ENCODE measurements at regions not wholly inside any gene's neighbourhood (a gene's known extent, or its start where the extent isn't known, plus 50 kb on each side); places are given as distances from the start of the nearest gene placed in this dataset.

DNA sequence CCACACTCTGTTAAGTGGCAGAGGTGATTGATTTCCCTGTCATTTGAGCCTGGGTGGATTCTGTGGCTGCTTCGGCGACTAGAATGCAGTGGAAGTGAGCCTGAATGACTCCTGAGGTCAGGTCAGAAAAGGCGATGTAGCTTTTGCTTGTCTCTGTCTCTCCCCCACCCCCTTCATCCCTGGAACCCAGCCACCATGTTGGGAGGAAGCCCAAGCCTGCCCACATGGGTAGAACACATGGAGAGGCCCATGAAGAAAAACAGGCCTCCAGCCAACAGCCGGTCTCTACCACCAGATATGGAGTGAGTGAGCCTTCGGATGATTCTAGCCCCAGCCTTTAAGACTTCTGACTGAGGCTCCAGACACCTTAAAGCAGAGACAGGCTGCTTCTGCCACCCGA, 181.0 kb downstream of the TFAP2C start:
- Histone ChIP-seq H3K27ac (ENCODE audit: low read depth, low read length) (no peak overlapping the region), H2BK120ac (ENCODE audit: insufficient read depth, low read length, poor library complexity) (peak overlapping the region; percentile 24), H3K27me3 (ENCODE audit: insufficient read depth, low read length) (no peaks in the 10 kb centered on the region), H4K8ac (ENCODE audit: low read depth, low read length) (no peak overlapping the region), H3K23ac (ENCODE audit: low read length) (no peak overlapping the region), H3K9me3 (ENCODE audit: insufficient read depth, low read depth, low read length) (peaks cover 4% of the 10 kb centered on the region), H2AK5ac (ENCODE audit: low read length) (no peak overlapping the region), H3K36me3 (ENCODE audit: control insufficient read depth in 1 of 2, insufficient read depth in 2 of 2, low read length in 2 of 2) (no peaks in the 10 kb centered on the region), H3K4me2 (ENCODE audit: low read length) (no peak overlapping the region), H3K79me2 (ENCODE audit: control insufficient read depth, insufficient read depth, low read length, poor library complexity) (peaks cover 2% of the 10 kb centered on the region), H4K12ac (ENCODE audit: low read depth, low read length) (no peak overlapping the region), H3K14ac (ENCODE audit: low read length) (no peak overlapping the region), H2AFZ (ENCODE audit: insufficient read depth, low read length, poor library complexity) (no peak overlapping the region), H3K79me1 (ENCODE audit: low read length) (peaks cover 11% of the 10 kb centered on the region), H3K9ac (ENCODE audit: low read length) (no peak overlapping the region), H3K4me1 (ENCODE audit: control insufficient read depth in 1 of 2, insufficient read depth in 2 of 2, low read length in 2 of 2) (peaks cover 3 to 19% of the 10 kb centered on the region in 2 experiments), H3K4ac (ENCODE audit: low read depth, low read length) (no peak overlapping the region), H3K4me3 (ENCODE audit: low read depth, low read length) (no peak overlapping the region), H2BK5ac (ENCODE audit: low read depth, low read length, poor library complexity) (no peak overlapping the region), H4K91ac (ENCODE audit: low read depth, low read length) (peak overlapping the region; percentile 48), H2BK12ac (ENCODE audit: low read length) (no peak overlapping the region), H3K18ac (ENCODE audit: low read length) (no peak overlapping the region)
- no peak for DNase-seq
- WGBS (ENCODE audit: extremely low coverage, insufficient coverage, insufficient read length): no CpG with 5 or more reads among the region's 6 CpGs

GRCh38 chr20:56815796-56816195, 186.7 kb downstream of the TFAP2C start:
- Histone ChIP-seq H2BK12ac (ENCODE audit: low read length) (no peak overlapping the region), H3K4me3 (ENCODE audit: low read depth, low read length) (no peak overlapping the region), H4K8ac (ENCODE audit: low read depth, low read length) (no peak overlapping the region), H2AK5ac (ENCODE audit: low read length) (no peak overlapping the region), H3K9me3 (ENCODE audit: insufficient read depth, low read depth, low read length) (peaks cover 4% of the 10 kb centered on the region), H2AFZ (ENCODE audit: insufficient read depth, low read length, poor library complexity) (no peak overlapping the region), H3K14ac (ENCODE audit: low read length) (no peak overlapping the region), H3K27me3 (ENCODE audit: insufficient read depth, low read length) (no peaks in the 10 kb centered on the region), H3K23ac (ENCODE audit: low read length) (no peak overlapping the region), H3K9ac (ENCODE audit: low read length) (no peak overlapping the region), H4K91ac (ENCODE audit: low read depth, low read length) (no peak overlapping the region), H3K36me3 (ENCODE audit: control insufficient read depth in 1 of 2, insufficient read depth in 2 of 2, low read length in 2 of 2) (no peaks in the 10 kb centered on the region), H3K79me1 (ENCODE audit: low read length) (no peaks in the 10 kb centered on the region), H3K79me2 (ENCODE audit: control insufficient read depth, insufficient read depth, low read length, poor library complexity) (no peaks in the 10 kb centered on the region), H3K4me2 (ENCODE audit: low read length) (peak overlapping the region; percentile 16), H3K4ac (ENCODE audit: low read depth, low read length) (no peak overlapping the region), H3K27ac (ENCODE audit: low read depth, low read length) (no peak overlapping the region), H2BK5ac (ENCODE audit: low read depth, low read length, poor library complexity) (no peak overlapping the region), H3K4me1 (ENCODE audit: control insufficient read depth in 1 of 2, insufficient read depth in 2 of 2, low read length in 2 of 2) (peaks cover 7 to 20% of the 10 kb centered on the region in 2 experiments), H2BK120ac (ENCODE audit: insufficient read depth, low read length, poor library complexity) (no peak overlapping the region), H3K18ac (ENCODE audit: low read length) (no peak overlapping the region), H4K12ac (ENCODE audit: low read depth, low read length) (no peak overlapping the region)
- no CpG with 5 or more reads among the region's 6 CpGs for WGBS (ENCODE audit: extremely low coverage, insufficient coverage, insufficient read length)
- peak in 1 of 2 donors; percentile 61 for DNase-seq

DNA sequence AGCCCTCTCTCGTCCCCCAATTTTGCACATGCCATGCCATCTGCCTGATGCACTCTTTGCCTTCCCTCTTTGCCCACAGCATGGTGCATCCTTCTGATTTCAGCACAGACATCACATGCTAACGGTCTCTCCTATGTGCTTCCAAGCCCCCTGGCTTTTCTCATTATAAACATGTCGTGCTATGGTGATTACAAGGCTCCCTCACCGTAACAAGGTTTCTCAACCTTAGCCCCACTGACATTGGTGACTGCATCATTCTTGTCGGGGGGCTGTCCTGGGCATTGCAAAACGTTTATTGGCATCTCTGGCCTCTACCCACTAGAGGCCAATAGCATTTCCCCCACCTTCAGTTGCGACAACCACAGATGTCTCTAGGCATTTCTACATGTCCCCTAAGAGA, 187.2 kb downstream of the TFAP2C start:
- Histone ChIP-seq H3K4me1 (ENCODE audit: control insufficient read depth in 1 of 2, insufficient read depth in 2 of 2, low read length in 2 of 2) (peaks cover 7 to 20% of the 10 kb centered on the region in 2 experiments), H3K18ac (ENCODE audit: low read length) (no peak overlapping the region), H4K12ac (ENCODE audit: low read depth, low read length) (no peak overlapping the region), H3K14ac (ENCODE audit: low read length) (no peak overlapping the region), H3K9ac (ENCODE audit: low read length) (no peak overlapping the region), H4K8ac (ENCODE audit: low read depth, low read length) (no peak overlapping the region), H3K27ac (ENCODE audit: low read depth, low read length) (no peak overlapping the region), H2BK12ac (ENCODE audit: low read length) (no peak overlapping the region), H3K4ac (ENCODE audit: low read depth, low read length) (no peak overlapping the region), H4K91ac (ENCODE audit: low read depth, low read length) (no peak overlapping the region), H3K9me3 (ENCODE audit: insufficient read depth, low read depth, low read length) (peaks cover 4% of the 10 kb centered on the region), H2BK5ac (ENCODE audit: low read depth, low read length, poor library complexity) (no peak overlapping the region), H3K4me3 (ENCODE audit: low read depth, low read length) (no peak overlapping the region), H2BK120ac (ENCODE audit: insufficient read depth, low read length, poor library complexity) (no peak overlapping the region), H3K36me3 (ENCODE audit: control insufficient read depth in 1 of 2, insufficient read depth in 2 of 2, low read length in 2 of 2) (no peaks in the 10 kb centered on the region), H3K27me3 (ENCODE audit: insufficient read depth, low read length) (no peaks in the 10 kb centered on the region), H3K79me2 (ENCODE audit: control insufficient read depth, insufficient read depth, low read length, poor library complexity) (no peaks in the 10 kb centered on the region), H2AK5ac (ENCODE audit: low read length) (no peak overlapping the region), H3K79me1 (ENCODE audit: low read length) (no peaks in the 10 kb centered on the region), H2AFZ (ENCODE audit: insufficient read depth, low read length, poor library complexity) (no peak overlapping the region), H3K4me2 (ENCODE audit: low read length) (no peak overlapping the region), H3K23ac (ENCODE audit: low read length) (no peak overlapping the region)
- DNase-seq: no peak
- no CpG with 5 or more reads among the region's 7 CpGs for WGBS (ENCODE audit: extremely low coverage, insufficient coverage, insufficient read length)

DNA sequence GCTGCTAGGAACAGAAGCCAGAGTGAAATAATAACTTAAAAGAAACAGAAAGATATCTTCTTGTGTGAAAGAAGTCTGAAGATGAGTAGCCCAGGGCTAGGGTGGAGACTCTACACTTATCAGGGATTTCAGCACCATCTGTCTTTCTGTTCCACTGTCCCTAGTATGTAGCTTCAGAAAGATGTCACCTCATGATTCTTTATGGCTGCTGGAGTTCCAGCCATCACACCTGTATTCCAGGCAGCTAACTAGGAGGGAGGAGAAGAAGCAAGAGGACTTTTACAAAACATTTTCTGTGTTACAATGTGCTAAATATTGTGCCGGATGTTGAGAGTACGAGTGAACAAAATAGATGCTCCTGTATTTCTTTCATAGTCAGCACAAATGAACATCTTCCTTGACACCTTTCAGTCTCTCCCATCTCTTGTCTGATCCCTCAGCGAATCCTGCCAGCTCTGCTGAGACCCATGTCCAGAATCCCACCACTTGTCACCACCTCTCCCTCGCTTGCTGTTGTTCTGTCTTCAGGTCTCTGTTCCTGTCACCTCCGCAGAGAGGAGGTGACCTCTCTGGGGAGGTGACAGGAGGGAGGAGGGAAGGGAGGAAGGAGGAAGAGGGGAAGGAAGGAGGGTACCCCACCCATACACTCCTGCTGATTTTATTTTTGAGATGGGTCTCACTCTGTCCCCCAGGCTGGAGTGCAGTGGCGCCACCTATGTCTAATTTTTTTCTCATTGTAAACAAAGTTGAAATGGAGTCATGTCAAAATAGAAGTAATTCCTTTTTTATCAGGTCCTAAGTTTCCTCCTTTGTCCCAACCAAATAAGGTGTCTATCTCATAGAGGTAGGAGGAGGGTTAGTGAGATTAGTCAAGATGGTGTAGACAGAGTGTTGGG, 188.9 kb downstream of the TFAP2C start:
- WGBS (ENCODE audit: extremely low coverage, insufficient coverage, insufficient read length): no CpG with 5 or more reads among the region's 6 CpGs
- Histone ChIP-seq H2AFZ (ENCODE audit: insufficient read depth, low read length, poor library complexity) (no peak overlapping the region), H3K27ac (ENCODE audit: low read depth, low read length) (no peak overlapping the region), H3K4me3 (ENCODE audit: low read depth, low read length) (no peak overlapping the region), H3K79me1 (ENCODE audit: low read length) (no peaks in the 10 kb centered on the region), H4K12ac (ENCODE audit: low read depth, low read length) (no peak overlapping the region), H3K27me3 (ENCODE audit: insufficient read depth, low read length) (no peaks in the 10 kb centered on the region), H4K8ac (ENCODE audit: low read depth, low read length) (no peak overlapping the region), H2AK5ac (ENCODE audit: low read length) (no peak overlapping the region), H2BK5ac (ENCODE audit: low read depth, low read length, poor library complexity) (no peak overlapping the region), H3K9me3 (ENCODE audit: insufficient read depth, low read depth, low read length) (peaks cover 3% of the 10 kb centered on the region), H3K36me3 (ENCODE audit: control insufficient read depth in 1 of 2, insufficient read depth in 2 of 2, low read length in 2 of 2) (no peaks in the 10 kb centered on the region), H3K9ac (ENCODE audit: low read length) (no peak overlapping the region), H3K4me1 (ENCODE audit: control insufficient read depth in 1 of 2, insufficient read depth in 2 of 2, low read length in 2 of 2) (peaks cover 7 to 20% of the 10 kb centered on the region in 2 experiments), H2BK120ac (ENCODE audit: insufficient read depth, low read length, poor library complexity) (no peak overlapping the region), H3K4me2 (ENCODE audit: low read length) (no peak overlapping the region), H3K79me2 (ENCODE audit: control insufficient read depth, insufficient read depth, low read length, poor library complexity) (no peaks in the 10 kb centered on the region), H2BK12ac (ENCODE audit: low read length) (peak overlapping the region; percentile 8), H3K18ac (ENCODE audit: low read length) (no peak overlapping the region), H3K14ac (ENCODE audit: low read length) (no peak overlapping the region), H3K23ac (ENCODE audit: low read length) (no peak overlapping the region), H4K91ac (ENCODE audit: low read depth, low read length) (no peak overlapping the region), H3K4ac (ENCODE audit: low read depth, low read length) (no peak overlapping the region)
- no peak for DNase-seq
